ENCODE measurements at regions not wholly inside any gene's neighbourhood (a gene's known extent, or its start where the extent isn't known, plus 50 kb on each side); places are given as distances from the start of the nearest gene placed in this dataset.

- H3K9me3 ChIP-seq (ENCODE audit: control insufficient read depth, low read length, poor library complexity, severe bottlenecking), result peaks cover 2% of the 10 kb centered on the region
- Mint-ChIP-seq H3K4me1 (no peaks in the 10 kb centered on the region), H3K27me3 (no peaks in the 10 kb centered on the region), H3K4me3 (no peak overlapping the region), H3K27ac (no peak overlapping the region), H3K36me3 (ENCODE audit: low read depth) (no peaks in the 10 kb centered on the region)
- no peak for ATAC-seq
- no peak for DNase-seq
Observed at GRCh38 chr1:216926720-216927510, 203.7 kb upstream of the ESRRG start.

GRCh38 chr1:216925962-216926625, 202.9 kb upstream of the ESRRG start:
- Mint-ChIP-seq H3K4me1 (no peaks in the 10 kb centered on the region), H3K36me3 (ENCODE audit: low read depth) (no peaks in the 10 kb centered on the region), H3K27ac (no peak overlapping the region), H3K4me3 (no peak overlapping the region), H3K27me3 (no peaks in the 10 kb centered on the region)
- ATAC-seq (no peak), DNase-seq (no peak)
- peaks cover 2% of the 10 kb centered on the region for H3K9me3 ChIP-seq (ENCODE audit: control insufficient read depth, low read length, poor library complexity, severe bottlenecking)

- peaks cover 2% of the 10 kb centered on the region for H3K9me3 ChIP-seq (ENCODE audit: control insufficient read depth, low read length, poor library complexity, severe bottlenecking)
- H3K27me3 Mint-ChIP-seq, result no peaks in the 10 kb centered on the region
- no peak for DNase-seq
- H3K4me3 Mint-ChIP-seq, result no peak overlapping the region
- H3K27ac Mint-ChIP-seq, result no peak overlapping the region
- no peaks in the 10 kb centered on the region for H3K36me3 Mint-ChIP-seq (ENCODE audit: low read depth)
- no peaks in the 10 kb centered on the region for H3K4me1 Mint-ChIP-seq
- no peak for ATAC-seq
Observed at GRCh38 chr1:216924732-216925131, 201.5 kb upstream of the ESRRG start.

- DNase-seq (no peak), ATAC-seq (no peak)
- Mint-ChIP-seq H3K27ac (no peak overlapping the region), H3K36me3 (ENCODE audit: low read depth) (no peaks in the 10 kb centered on the region), H3K27me3 (no peaks in the 10 kb centered on the region), H3K4me1 (no peaks in the 10 kb centered on the region), H3K4me3 (no peak overlapping the region)
- peaks cover 2% of the 10 kb centered on the region for H3K9me3 ChIP-seq (ENCODE audit: control insufficient read depth, low read length, poor library complexity, severe bottlenecking)
Observed at GRCh38 chr1:216923601-216924000, 200.4 kb upstream of the ESRRG start.

- no peaks in the 10 kb centered on the region for H3K36me3 Mint-ChIP-seq (ENCODE audit: low read depth)
- H3K9me3 ChIP-seq (ENCODE audit: control insufficient read depth, low read length, poor library complexity, severe bottlenecking), result peaks cover 2% of the 10 kb centered on the region
- no peaks in the 10 kb centered on the region for H3K4me1 Mint-ChIP-seq
- no peak overlapping the region for H3K27ac Mint-ChIP-seq
- DNase-seq (no peak), ATAC-seq (no peak)
- no peak overlapping the region for H3K4me3 Mint-ChIP-seq
- H3K27me3 Mint-ChIP-seq, result no peaks in the 10 kb centered on the region
Observed at GRCh38 chr1:216922406-216922805, 199.2 kb upstream of the ESRRG start.

GRCh38 chr1:216921866-216922265, 198.6 kb upstream of the ESRRG start:
- no peak for ATAC-seq
- DNase-seq, result no peak
- Mint-ChIP-seq H3K27ac (no peak overlapping the region), H3K36me3 (ENCODE audit: low read depth) (no peaks in the 10 kb centered on the region), H3K4me1 (no peaks in the 10 kb centered on the region), H3K27me3 (no peaks in the 10 kb centered on the region), H3K4me3 (no peak overlapping the region)
- H3K9me3 ChIP-seq (ENCODE audit: control insufficient read depth, low read length, poor library complexity, severe bottlenecking), result peaks cover 2% of the 10 kb centered on the region

GRCh38 chr1:216919060-216919970, 196.1 kb upstream of the ESRRG start:
- Mint-ChIP-seq H3K27ac (no peak overlapping the region), H3K4me3 (no peak overlapping the region), H3K4me1 (no peaks in the 10 kb centered on the region), H3K27me3 (no peaks in the 10 kb centered on the region), H3K36me3 (ENCODE audit: low read depth) (no peaks in the 10 kb centered on the region)
- peaks cover 2% of the 10 kb centered on the region for H3K9me3 ChIP-seq (ENCODE audit: control insufficient read depth, low read length, poor library complexity, severe bottlenecking)
- no peak for DNase-seq
- no peak for ATAC-seq

GRCh38 chr1:216916890-216917438, 193.7 kb upstream of the ESRRG start:
- H3K36me3 Mint-ChIP-seq (ENCODE audit: low read depth), result no peaks in the 10 kb centered on the region
- DNase-seq, result no peak
- no peaks in the 10 kb centered on the region for H3K9me3 ChIP-seq (ENCODE audit: control insufficient read depth, low read length, poor library complexity, severe bottlenecking)
- no peak for ATAC-seq
- H3K4me3 Mint-ChIP-seq, result no peak overlapping the region
- H3K4me1 Mint-ChIP-seq, result no peaks in the 10 kb centered on the region
- no peak overlapping the region for H3K27ac Mint-ChIP-seq
- H3K27me3 Mint-ChIP-seq, result no peaks in the 10 kb centered on the region

GRCh38 chr1:216914974-216915373, 191.7 kb upstream of the ESRRG start:
- H3K36me3 Mint-ChIP-seq (ENCODE audit: low read depth), result no peaks in the 10 kb centered on the region
- H3K9me3 ChIP-seq (ENCODE audit: control insufficient read depth, low read length, poor library complexity, severe bottlenecking), result no peaks in the 10 kb centered on the region
- no peak overlapping the region for H3K4me3 Mint-ChIP-seq
- no peaks in the 10 kb centered on the region for H3K27me3 Mint-ChIP-seq
- H3K27ac Mint-ChIP-seq, result no peak overlapping the region
- no peaks in the 10 kb centered on the region for H3K4me1 Mint-ChIP-seq
- no peak for DNase-seq
- ATAC-seq, result no peak

- ATAC-seq (no peak), DNase-seq (no peak)
- Mint-ChIP-seq H3K27ac (no peak overlapping the region), H3K27me3 (no peaks in the 10 kb centered on the region), H3K4me3 (no peak overlapping the region), H3K4me1 (no peaks in the 10 kb centered on the region), H3K36me3 (ENCODE audit: low read depth) (no peaks in the 10 kb centered on the region)
- no peaks in the 10 kb centered on the region for H3K9me3 ChIP-seq (ENCODE audit: control insufficient read depth, low read length, poor library complexity, severe bottlenecking)
Observed at GRCh38 chr1:216913976-216914375, 190.7 kb upstream of the ESRRG start.

GRCh38 chr1:216910081-216910840, 187.0 kb upstream of the ESRRG start:
- Mint-ChIP-seq H3K27ac (no peak overlapping the region), H3K27me3 (no peaks in the 10 kb centered on the region), H3K4me3 (no peak overlapping the region), H3K4me1 (no peaks in the 10 kb centered on the region), H3K36me3 (ENCODE audit: low read depth) (no peaks in the 10 kb centered on the region)
- H3K9me3 ChIP-seq (ENCODE audit: control insufficient read depth, low read length, poor library complexity, severe bottlenecking), result no peaks in the 10 kb centered on the region
- DNase-seq (no peak), ATAC-seq (no peak)

- no peak for ATAC-seq
Observed at GRCh38 chr1:216908126-216908525, 184.9 kb upstream of the ESRRG start.

More at GRCh38 chr1:216908126-216908525, 184.9 kb upstream of the ESRRG start:
- Mint-ChIP-seq H3K27ac (no peak overlapping the region), H3K27me3 (no peaks in the 10 kb centered on the region), H3K4me1 (no peaks in the 10 kb centered on the region), H3K36me3 (ENCODE audit: low read depth) (no peaks in the 10 kb centered on the region), H3K4me3 (no peak overlapping the region)
- no peaks in the 10 kb centered on the region for H3K9me3 ChIP-seq (ENCODE audit: control insufficient read depth, low read length, poor library complexity, severe bottlenecking)
- DNase-seq, result no peak
